BJ (cell line): ENCODE measurements at regions not wholly inside any gene's neighbourhood (a gene's known extent, or its start where the extent isn't known, plus 50 kb on each side); places are given as distances from the start of the nearest gene placed in this dataset.

Experiments used
- CTCF ChIA-PET: fragments of 350-600 bp; formaldehyde crosslinking; extraction: SDS; loops from one replicate; lab custom pipeline; 2021; ENCODE audit warnings: antibody characterized with exemption, inconsistent platforms; lab: Yijun Ruan, JAX
- POLR2A ChIA-PET: fragments of 300-600 bp; sonication (Branson Sonifier 250); formaldehyde crosslinking; extraction: SDS; loops from one replicate; lab custom pipeline; 2021; ENCODE audit warnings: antibody characterized with exemption; lab: Charles Lee
- DNase-seq: peaks from one replicate; pipeline ENCODE4 v3.0.0-alpha.2; 2011; ENCODE audit warnings: low read depth
- H3K27me3 ChIP-seq: 2 replicates; pipeline ENCODE4 v1.6.0; 2011; ENCODE audit warnings: low read length; ENCODE audit not compliant: control insufficient read depth, insufficient read depth
- H3K36me3 ChIP-seq: 2 replicates; pipeline ENCODE4 v1.5.1; 2011; ENCODE audit warnings: low read length; ENCODE audit not compliant: control insufficient read depth, insufficient read depth
- H3K4me3 ChIP-seq: 2 replicates; pipeline ENCODE4 v1.5.1; 2011; ENCODE audit warnings: low read depth, mild to moderate bottlenecking, control low read depth, low read length
- CTCF ChIP-seq: IDR thresholded peaks from 2 replicates; pipeline ENCODE4 v1.5.1; 2011; ENCODE audit warnings: low read depth, mild to moderate bottlenecking, control low read depth, inconsistent platforms, low read length, moderate library complexity; ENCODE audit not compliant: insufficient read depth

- no peak for TF ChIP-seq CTCF
- Histone ChIP-seq H3K4me3 (no peak overlapping the region), H3K36me3 (no peaks in the 10 kb centered on the region), H3K27me3 (no peaks in the 10 kb centered on the region)
- ChIA-PET CTCF (interaction anchor here (0.9 to 1.5 kb wide), 3 partner anchors 12 to 289 kb away, joined by 3 to 4 read pairs (median 3); no protein-coding TSS in a partner anchor), POLR2A (no interaction called here)
- no peak for DNase-seq
Measured at GRCh38 chr10:33743429-33743857, 409.0 kb upstream of the NRP1 start.

- ChIA-PET POLR2A (no interaction called here), CTCF (no interaction called here)
- Histone ChIP-seq H3K27me3 (no peaks in the 10 kb centered on the region), H3K36me3 (no peaks in the 10 kb centered on the region), H3K4me3 (no peak overlapping the region)
- DNase-seq = no peak
- no peak for TF ChIP-seq CTCF
Measured at GRCh38 chr10:33739031-33739430, 404.6 kb upstream of the NRP1 start.

- ChIA-PET POLR2A (no interaction called here), CTCF (interaction anchor here (0.9 kb wide), 1 partner anchor 23 kb away, joined by 4 read pairs; no protein-coding TSS in a partner anchor)
- no peak for TF ChIP-seq CTCF
- Histone ChIP-seq H3K4me3 (no peak overlapping the region), H3K27me3 (peaks cover 1% of the 10 kb centered on the region), H3K36me3 (no peaks in the 10 kb centered on the region)
- DNase-seq = peak; percentile 4
Measured at GRCh38 chr10:33735464-33735923, 401.0 kb upstream of the NRP1 start.

- TF ChIP-seq CTCF = no peak
- ChIA-PET POLR2A (no interaction called here), CTCF (no interaction called here)
- Histone ChIP-seq H3K36me3 (no peaks in the 10 kb centered on the region), H3K4me3 (no peak overlapping the region), H3K27me3 (peaks cover 2% of the 10 kb centered on the region)
- no peak for DNase-seq
Measured at GRCh38 chr10:33734393-33735155, 400.1 kb upstream of the NRP1 start.

- Histone ChIP-seq H3K36me3 (no peaks in the 10 kb centered on the region), H3K4me3 (no peak overlapping the region), H3K27me3 (peaks cover 2% of the 10 kb centered on the region)
- TF ChIP-seq CTCF = no peak
- DNase-seq = no peak
- POLR2A ChIA-PET = no interaction called here
- CTCF ChIA-PET = no interaction called here
Measured at GRCh38 chr10:33733058-33733457, 398.6 kb upstream of the NRP1 start.
